ENCODE measurements at regions not wholly inside any gene's neighbourhood (a gene's known extent, or its start where the extent isn't known, plus 50 kb on each side); places are given as distances from the start of the nearest gene placed in this dataset.

GRCh38 chr6:91433660-91434534 is 847.0 kb upstream of the MAP3K7 start:
- DNase-seq (no peak), ATAC-seq (ENCODE audit: low read depth in 2 of 2) (no peak)
- Mint-ChIP-seq H3K9me3 (peaks cover 0 to 9% (median 0%) of the 10 kb centered on the region in 7 donors), H3K36me3 (no peaks in the 10 kb centered on the region), H3K4me3 (no peak overlapping the region), H3K27me3 (no peaks in the 10 kb centered on the region), H3K27ac (no peak overlapping the region), H3K4me1 (no peaks in the 10 kb centered on the region)

- no peak for ATAC-seq (ENCODE audit: low read depth in 2 of 2)
- DNase-seq, result no peak
- Mint-ChIP-seq H3K9me3 (peaks cover 0 to 6% (median 0%) of the 10 kb centered on the region in 7 donors), H3K27me3 (no peaks in the 10 kb centered on the region), H3K36me3 (no peaks in the 10 kb centered on the region), H3K27ac (no peak overlapping the region), H3K4me3 (no peak overlapping the region), H3K4me1 (no peaks in the 10 kb centered on the region)
These were observed 842.2 kb upstream of the MAP3K7 start for GRCh38 chr6:91428953-91429560.

- Mint-ChIP-seq H3K4me3 (no peak overlapping the region), H3K27ac (no peak overlapping the region), H3K36me3 (no peaks in the 10 kb centered on the region), H3K27me3 (no peaks in the 10 kb centered on the region), H3K9me3 (peaks cover 0 to 6% (median 0%) of the 10 kb centered on the region in 7 donors), H3K4me1 (no peaks in the 10 kb centered on the region)
- ATAC-seq (ENCODE audit: low read depth in 2 of 2) (no peak), DNase-seq (no peak)
These were observed 841.4 kb upstream of the MAP3K7 start for GRCh38 chr6:91428296-91428695.

- Mint-ChIP-seq H3K27me3 (no peaks in the 10 kb centered on the region), H3K9me3 (peaks cover 8 to 29% (median 14%) of the 10 kb centered on the region in 7 donors), H3K36me3 (no peaks in the 10 kb centered on the region), H3K4me1 (no peaks in the 10 kb centered on the region), H3K27ac (no peak overlapping the region), H3K4me3 (no peak overlapping the region)
- ATAC-seq (ENCODE audit: low read depth in 2 of 2) (no peak), DNase-seq (no peak)
These were observed 833.4 kb upstream of the MAP3K7 start for GRCh38 chr6:91420243-91420642.

- ATAC-seq (ENCODE audit: low read depth in 2 of 2) (no peak), DNase-seq (no peak)
These were observed 828.2 kb upstream of the MAP3K7 start for GRCh38 chr6:91415031-91415605.

GRCh38 chr6:91412532-91412931 is 825.7 kb upstream of the MAP3K7 start:
- Mint-ChIP-seq H3K27ac (no peak overlapping the region), H3K4me3 (no peak overlapping the region), H3K9me3 (peaks cover 0 to 17% (median 6%) of the 10 kb centered on the region in 7 donors), H3K36me3 (no peaks in the 10 kb centered on the region), H3K4me1 (no peaks in the 10 kb centered on the region), H3K27me3 (no peaks in the 10 kb centered on the region)
- DNase-seq (no peak), ATAC-seq (ENCODE audit: low read depth in 2 of 2) (no peak)

More at GRCh38 chr6:91415031-91415605, 828.2 kb upstream of the MAP3K7 start:
- Mint-ChIP-seq H3K27ac (no peak overlapping the region), H3K27me3 (no peaks in the 10 kb centered on the region), H3K36me3 (no peaks in the 10 kb centered on the region), H3K4me3 (no peak overlapping the region), H3K4me1 (no peaks in the 10 kb centered on the region), H3K9me3 (peaks cover 6 to 25% (median 11%) of the 10 kb centered on the region in 7 donors)

- Mint-ChIP-seq H3K36me3 (no peaks in the 10 kb centered on the region), H3K4me1 (no peaks in the 10 kb centered on the region), H3K4me3 (no peak overlapping the region), H3K27me3 (no peaks in the 10 kb centered on the region), H3K9me3 (peaks cover 2 to 17% (median 6%) of the 10 kb centered on the region in 7 donors), H3K27ac (no peak overlapping the region)
- ATAC-seq (ENCODE audit: low read depth in 2 of 2), result no peak
- DNase-seq, result no peak
These were observed 820.8 kb upstream of the MAP3K7 start for GRCh38 chr6:91407706-91408105.

GRCh38 chr6:91392951-91393350 is 806.1 kb upstream of the MAP3K7 start:
- Mint-ChIP-seq H3K4me1 (no peaks in the 10 kb centered on the region), H3K27ac (no peak overlapping the region), H3K36me3 (no peaks in the 10 kb centered on the region), H3K4me3 (no peak overlapping the region), H3K9me3 (peaks cover 2 to 27% (median 8%) of the 10 kb centered on the region in 7 donors), H3K27me3 (no peaks in the 10 kb centered on the region)
- DNase-seq (no peak), ATAC-seq (ENCODE audit: low read depth in 2 of 2) (no peak)

GRCh38 chr6:91387290-91388059 is 800.6 kb upstream of the MAP3K7 start:
- DNase-seq, result no peak
- Mint-ChIP-seq H3K36me3 (no peaks in the 10 kb centered on the region), H3K4me1 (no peaks in the 10 kb centered on the region), H3K27ac (no peak overlapping the region), H3K4me3 (no peak overlapping the region), H3K9me3 (peaks cover 2 to 29% (median 4%) of the 10 kb centered on the region in 7 donors), H3K27me3 (no peaks in the 10 kb centered on the region)
- ATAC-seq (ENCODE audit: low read depth in 2 of 2), result no peak

GRCh38 chr6:91386204-91386603 is 799.3 kb upstream of the MAP3K7 start:
- Mint-ChIP-seq H3K36me3 (no peaks in the 10 kb centered on the region), H3K27ac (no peak overlapping the region), H3K9me3 (peaks cover 0 to 29% (median 3%) of the 10 kb centered on the region in 7 donors), H3K4me3 (no peak overlapping the region), H3K4me1 (no peaks in the 10 kb centered on the region), H3K27me3 (no peaks in the 10 kb centered on the region)
- ATAC-seq (ENCODE audit: low read depth in 2 of 2) (no peak), DNase-seq (no peak)

- no peaks in the 10 kb centered on the region for H3K27me3 Mint-ChIP-seq
- no peak overlapping the region for H3K27ac Mint-ChIP-seq
- H3K4me3 Mint-ChIP-seq, result no peak overlapping the region
- H3K9me3 Mint-ChIP-seq, result peaks cover 0 to 10% (median 3%) of the 10 kb centered on the region in 7 donors
- ATAC-seq (ENCODE audit: low read depth in 2 of 2) (no peak), DNase-seq (no peak)
- no peaks in the 10 kb centered on the region for H3K36me3 Mint-ChIP-seq
- no peaks in the 10 kb centered on the region for H3K4me1 Mint-ChIP-seq
These were observed 796.3 kb upstream of the MAP3K7 start for GRCh38 chr6:91383207-91383606.

- Mint-ChIP-seq H3K9me3 (peaks cover 0 to 8% (median 3%) of the 10 kb centered on the region in 7 donors), H3K4me1 (no peaks in the 10 kb centered on the region), H3K36me3 (no peaks in the 10 kb centered on the region), H3K27ac (no peak overlapping the region), H3K4me3 (no peak overlapping the region), H3K27me3 (no peaks in the 10 kb centered on the region)
- DNase-seq, result no peak
- ATAC-seq (ENCODE audit: low read depth in 2 of 2), result no peak
These were observed 789.8 kb upstream of the MAP3K7 start for GRCh38 chr6:91376686-91377085.

GRCh38 chr6:91366781-91367180 is 779.9 kb upstream of the MAP3K7 start:
- no peaks in the 10 kb centered on the region for H3K4me1 Mint-ChIP-seq
- no peaks in the 10 kb centered on the region for H3K36me3 Mint-ChIP-seq
- no peak overlapping the region for H3K4me3 Mint-ChIP-seq
- H3K27ac Mint-ChIP-seq, result no peak overlapping the region
- DNase-seq (no peak), ATAC-seq (ENCODE audit: low read depth in 2 of 2) (no peak)
- no peaks in the 10 kb centered on the region for H3K27me3 Mint-ChIP-seq
- peaks cover 4 to 17% (median 10%) of the 10 kb centered on the region in 7 donors for H3K9me3 Mint-ChIP-seq
